B cell (primary cell): ENCODE measurements at regions not wholly inside any gene's neighbourhood (a gene's known extent, or its start where the extent isn't known, plus 50 kb on each side); places are given as distances from the start of the nearest gene placed in this dataset.

Experiments
- CTCF ChIP-seq: fragments of 200-600 bp; IDR thresholded peaks from one replicate; pipeline ENCODE4 v1.8.0; 2022; ENCODE audit warnings: antibody characterized with exemption, mild to moderate bottlenecking
- EZH2 ChIP-seq: IDR thresholded peaks from 2 replicates; pipeline ENCODE4 v1.6.1; 2012; ENCODE audit warnings: borderline replicate concordance, low read depth, mild to moderate bottlenecking, moderate library complexity, low read length; ENCODE audit not compliant: insufficient read depth, poor library complexity, severe bottlenecking

GRCh38 chr4:119692001-119692400 lies 63.4 kb upstream of the PDE5A start:
- TF ChIP-seq CTCF, result no peak
- TF ChIP-seq EZH2, result no peak
